NCI-H345 (cell line): ENCODE measurements at regions not wholly inside any gene's neighbourhood (a gene's known extent, or its start where the extent isn't known, plus 50 kb on each side); places are given as distances from the start of the nearest gene placed in this dataset.
"Not testable (repeated sequence)": the region's sequence is repeated elsewhere in the genome, so short reads cannot be mapped to it uniquely, and the experiment has no call there.

ENCODE experiments used
- DNase-seq: peaks from one replicate; lab custom pipeline; 2025; lab: John Stamatoyannopoulos, UW

DNA sequence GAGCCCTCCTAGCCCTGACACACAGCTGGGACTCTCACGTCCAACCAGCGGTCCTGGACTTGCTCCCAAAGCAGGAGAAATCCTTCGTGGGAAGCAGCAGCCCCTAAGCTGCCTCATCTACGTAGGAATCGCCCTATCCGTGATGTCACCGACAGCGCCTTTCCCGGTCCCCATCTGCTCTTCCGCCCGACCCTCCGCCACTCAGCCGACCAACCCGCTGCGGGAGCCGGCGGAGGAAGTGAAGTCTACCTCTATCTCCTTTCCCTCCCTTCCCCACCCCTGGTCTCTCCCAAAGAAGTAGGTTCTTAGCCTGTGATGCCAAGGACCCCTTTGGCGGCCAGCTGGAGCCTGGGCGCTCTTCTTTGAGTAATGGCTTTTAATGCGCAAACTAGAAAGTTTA, 272.1 kb downstream of the FAM72C start:
- DNase-seq, result no peak

- DNase-seq, result no peak
These were observed 272.7 kb downstream of the FAM72C start for GRCh38 chr1:143699115-143699514.

DNA sequence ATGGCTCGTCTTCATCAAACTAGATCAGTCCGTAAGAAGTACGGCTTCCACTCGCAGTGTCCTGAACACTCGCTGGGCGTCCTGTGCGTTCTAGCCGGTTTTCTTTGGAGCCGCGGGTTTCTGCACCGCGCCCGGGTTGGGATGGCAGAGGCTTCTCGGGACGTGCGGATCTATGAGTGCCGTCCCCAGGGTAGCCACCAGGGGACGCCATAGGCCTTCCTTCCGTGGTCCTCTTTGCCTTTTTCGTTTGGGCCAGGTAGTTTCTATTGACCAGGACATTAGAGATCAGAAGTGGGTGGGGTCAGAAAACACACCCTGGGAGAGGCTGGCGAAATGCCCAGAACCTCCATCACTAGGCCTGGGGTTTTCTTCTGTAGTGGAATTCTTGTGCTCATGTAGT, 273.8 kb downstream of the FAM72C start:
- no peak for DNase-seq

DNA sequence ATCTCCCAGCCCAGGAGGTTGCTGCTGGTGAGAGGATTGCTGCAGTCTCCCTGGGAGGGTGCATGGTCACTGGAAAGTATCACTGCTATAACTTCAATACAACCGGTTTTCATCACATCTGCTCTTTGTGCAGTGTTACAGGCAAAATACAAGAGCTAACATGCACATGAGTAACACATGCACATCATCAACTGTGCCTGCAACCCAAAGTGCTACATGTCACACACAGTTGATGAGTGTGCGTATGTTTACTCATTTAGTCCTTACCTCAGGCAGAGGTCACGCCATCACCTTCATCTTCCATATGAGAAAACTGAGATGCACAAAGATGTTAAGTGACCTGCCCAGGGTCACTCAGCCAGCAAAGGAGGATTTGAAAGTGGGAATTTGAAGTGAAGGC, 277.7 kb downstream of the FAM72C start:
- DNase-seq, result no peak

DNA sequence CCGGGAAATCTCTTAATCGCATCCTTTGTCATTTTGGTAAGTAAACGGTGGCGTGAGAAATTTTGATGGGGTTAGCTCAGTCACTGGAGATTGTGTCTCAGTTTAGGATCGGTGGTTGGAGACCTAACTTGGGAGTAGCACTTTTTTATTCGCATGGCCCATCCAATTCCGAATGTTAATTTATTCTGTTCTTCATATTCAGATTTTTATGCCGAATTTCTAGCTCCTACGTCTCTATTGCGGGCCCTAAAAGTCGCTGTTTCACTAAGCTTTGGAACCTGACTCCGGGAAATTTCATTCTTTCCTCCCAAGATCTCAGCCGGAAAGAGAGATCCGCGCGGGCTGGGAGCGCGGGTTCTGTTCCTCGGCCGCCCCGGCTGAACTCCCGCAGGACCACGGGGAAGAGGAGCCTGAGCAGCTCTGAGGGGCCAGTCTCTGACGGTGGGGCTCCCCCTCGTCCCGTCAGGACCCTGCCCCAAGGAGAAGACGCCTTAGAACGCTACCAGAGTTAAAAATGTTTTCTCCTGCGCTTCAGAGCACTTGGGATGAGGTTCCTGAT, 279.7 kb downstream of the FAM72C start:
- no peak for DNase-seq

GRCh38 chr1:143691400-143691891, 280.3 kb downstream of the FAM72C start:
- no peak for DNase-seq

DNA sequence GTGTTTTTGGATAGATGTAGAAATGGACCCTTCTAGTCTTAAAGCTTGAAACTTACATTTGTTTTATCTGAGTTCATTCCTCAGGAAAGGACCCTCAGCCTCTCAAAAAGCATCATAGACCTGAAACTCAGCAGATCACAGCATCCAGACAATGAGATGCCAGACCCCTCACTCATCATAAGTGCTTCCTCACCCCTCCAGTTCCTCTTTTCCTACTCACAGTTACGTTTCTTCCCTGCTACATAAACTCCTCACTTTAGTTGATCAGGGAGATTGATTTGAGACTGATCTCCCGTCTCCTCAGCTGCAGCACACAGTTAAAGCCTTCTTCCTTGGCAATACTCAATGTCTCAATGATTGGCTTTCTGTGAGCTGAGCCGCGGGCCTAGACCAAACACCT, 282.0 kb downstream of the FAM72C start:
- DNase-seq, result no peak

GRCh38 chr1:143680304-143680703, 291.5 kb downstream of the FAM72C start:
- DNase-seq, result no peak

DNA sequence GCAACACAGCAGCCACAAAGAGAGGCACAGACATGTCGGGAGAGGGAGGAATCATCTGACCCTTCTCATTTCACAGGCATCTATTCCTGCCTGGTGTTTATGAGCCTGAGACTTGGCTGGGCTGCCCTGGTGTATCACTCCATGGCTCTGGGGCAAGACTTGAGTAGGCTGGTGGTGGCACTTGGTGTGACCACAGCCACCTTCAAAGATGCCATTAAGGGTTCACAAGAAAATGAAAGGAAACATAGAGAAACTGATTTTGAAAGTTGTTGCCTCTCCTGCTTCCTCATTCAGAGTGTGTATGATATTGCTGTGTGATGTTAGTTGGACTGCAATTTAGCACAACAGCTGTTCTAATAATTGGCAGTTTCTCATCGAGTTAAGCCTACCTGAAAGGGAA, 298.8 kb downstream of the FAM72C start:
- DNase-seq, result no peak

DNA sequence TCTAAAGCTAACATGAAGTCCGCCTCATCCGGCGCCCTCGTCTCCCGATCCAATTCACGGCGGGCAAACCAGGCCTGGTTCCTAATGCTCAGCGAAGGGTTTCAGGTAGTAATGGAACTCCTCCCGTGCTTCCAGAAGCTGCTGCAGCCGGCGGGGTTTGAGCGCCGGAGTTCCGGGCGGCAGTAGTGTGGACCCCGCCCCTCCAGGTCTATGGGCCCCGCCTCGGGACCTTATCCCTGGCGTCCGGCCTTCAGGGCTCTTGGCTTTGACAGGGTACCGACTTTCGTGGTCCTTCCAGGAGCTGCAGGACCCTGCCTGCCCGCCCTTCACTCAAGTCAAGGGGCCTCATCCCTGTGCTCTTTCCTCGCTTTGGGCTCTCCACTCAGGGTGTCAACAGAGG, 304.1 kb downstream of the FAM72C start:
- DNase-seq, result no peak

DNA sequence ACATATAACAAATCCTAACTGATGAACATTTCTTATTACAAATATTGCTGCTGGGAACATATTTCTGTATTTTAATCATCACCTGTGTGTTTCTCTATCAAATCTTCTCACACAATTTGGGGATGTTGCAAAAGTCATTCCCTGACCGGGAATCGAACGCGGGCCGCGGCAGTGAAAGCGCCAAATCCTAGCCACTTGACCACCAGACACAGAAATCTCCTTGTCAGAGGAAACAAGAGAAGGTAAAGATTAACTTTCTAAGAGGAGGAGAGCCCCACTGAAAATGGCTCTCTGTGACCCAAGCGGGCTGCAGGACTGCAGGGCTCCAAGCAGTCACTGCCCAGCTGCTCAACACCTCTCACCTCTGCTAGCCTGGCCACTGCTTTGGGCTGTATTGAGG, 304.9 kb downstream of the FAM72C start:
- DNase-seq, result no peak

DNA sequence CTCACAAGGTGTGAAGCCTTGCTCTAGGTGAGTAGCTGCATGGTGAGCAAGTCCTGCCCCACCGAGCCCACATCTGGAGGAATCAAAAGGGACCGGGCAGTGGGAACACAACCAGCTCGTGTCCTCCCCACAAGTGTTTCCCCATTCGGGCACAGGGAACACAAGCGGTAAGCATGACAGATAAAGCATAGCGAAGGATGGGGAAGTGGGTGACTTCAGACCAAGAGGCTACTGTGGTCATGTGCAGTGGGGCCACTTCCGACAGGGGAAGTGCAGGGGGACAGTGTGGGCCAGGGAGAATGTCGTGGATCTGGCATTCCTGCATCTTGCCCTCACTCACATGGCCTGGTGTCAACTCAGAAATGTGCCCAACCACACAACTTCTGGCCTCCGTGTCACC, 306.2 kb downstream of the FAM72C start:
- no peak for DNase-seq

- not testable (repeated sequence) for DNase-seq
These were observed 308.7 kb downstream of the FAM72C start for GRCh38 chr1:143663056-143663455.

GRCh38 chr1:143661418-143662101, 310.2 kb downstream of the FAM72C start:
- DNase-seq, result no peak

DNA sequence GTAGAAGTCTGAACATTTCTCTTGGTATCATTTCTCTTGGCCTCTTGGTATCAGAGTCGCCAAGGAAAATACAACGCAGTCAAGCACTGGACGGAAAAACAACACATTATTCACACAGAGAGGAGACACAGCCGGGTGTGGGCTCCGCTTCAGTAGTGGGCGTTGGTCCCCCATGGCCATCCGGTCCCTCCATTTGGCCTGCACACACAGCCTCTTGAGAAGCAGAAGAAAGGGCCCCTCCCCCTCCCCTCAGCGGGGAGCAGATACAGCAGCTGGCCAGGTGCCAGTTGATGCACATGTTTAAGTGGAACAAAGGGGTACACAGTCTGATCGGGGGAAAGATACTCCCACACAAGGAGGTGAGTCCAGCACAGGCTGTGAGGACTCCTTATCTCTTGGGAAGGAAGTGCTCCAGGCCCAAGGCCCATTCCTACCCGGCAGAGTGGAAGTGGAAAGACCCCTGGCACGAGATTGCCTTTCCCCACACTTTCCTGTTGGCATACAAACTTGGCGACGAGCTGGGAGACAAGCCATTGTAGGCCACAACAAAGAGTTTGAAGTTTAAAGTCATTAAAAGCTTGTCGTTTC, 311.3 kb downstream of the FAM72C start:
- DNase-seq, result no peak

DNA sequence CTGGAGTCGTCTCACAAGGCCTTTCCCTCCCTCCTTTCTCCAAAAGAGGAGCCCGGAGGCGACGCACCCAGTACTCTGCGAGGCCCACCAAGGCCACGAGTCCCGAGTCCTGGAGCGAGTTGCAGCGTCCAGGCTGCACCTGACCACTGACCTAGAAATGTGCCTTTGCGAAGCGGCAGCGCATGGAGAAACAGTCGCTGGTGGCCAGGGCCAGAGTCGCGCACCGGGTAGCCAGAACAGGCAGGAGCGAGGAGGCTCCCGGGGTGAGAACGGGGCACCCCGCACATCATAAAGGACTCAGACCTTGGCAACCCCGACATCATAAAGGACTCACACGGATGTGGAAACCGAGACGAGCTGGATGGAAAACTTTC, 318.4 kb downstream of the FAM72C start:
- DNase-seq, result no peak

DNA sequence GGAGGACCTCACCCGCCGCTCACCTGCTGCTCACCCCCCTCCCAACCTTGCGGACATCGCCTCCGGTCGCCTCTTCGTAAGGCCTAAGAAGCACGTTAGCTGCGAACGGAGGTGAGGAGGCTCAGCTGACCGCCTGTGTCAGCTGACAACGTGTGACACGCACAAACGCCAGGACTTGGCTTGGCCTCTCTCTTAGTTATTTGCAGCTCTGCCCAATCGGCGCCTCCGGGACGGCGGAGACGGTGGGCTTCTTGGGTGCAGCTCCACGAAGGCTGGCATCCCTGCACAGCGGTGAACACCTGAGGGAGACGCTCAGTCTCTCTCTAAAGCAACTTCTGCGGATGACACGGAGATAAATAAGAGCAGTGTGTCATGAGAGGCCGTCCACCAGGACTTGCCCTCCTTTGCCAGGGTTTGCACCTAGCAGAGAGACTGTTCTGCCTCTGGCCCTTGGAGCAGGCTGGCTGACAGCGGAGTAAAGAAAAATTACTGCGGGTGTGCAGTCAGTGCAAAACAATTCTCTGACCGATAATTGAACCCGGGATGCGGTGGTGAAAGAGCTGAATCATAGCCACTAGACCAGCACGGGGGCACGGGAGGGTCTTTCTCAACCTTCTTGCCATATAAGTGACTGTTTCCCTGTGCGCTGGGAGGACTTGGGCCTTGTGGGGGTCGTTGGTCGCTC, 318.9 kb downstream of the FAM72C start:
- DNase-seq, result no peak

- DNase-seq, result no peak
These were observed 319.6 kb downstream of the FAM72C start for GRCh38 chr1:143652187-143652586.

DNA sequence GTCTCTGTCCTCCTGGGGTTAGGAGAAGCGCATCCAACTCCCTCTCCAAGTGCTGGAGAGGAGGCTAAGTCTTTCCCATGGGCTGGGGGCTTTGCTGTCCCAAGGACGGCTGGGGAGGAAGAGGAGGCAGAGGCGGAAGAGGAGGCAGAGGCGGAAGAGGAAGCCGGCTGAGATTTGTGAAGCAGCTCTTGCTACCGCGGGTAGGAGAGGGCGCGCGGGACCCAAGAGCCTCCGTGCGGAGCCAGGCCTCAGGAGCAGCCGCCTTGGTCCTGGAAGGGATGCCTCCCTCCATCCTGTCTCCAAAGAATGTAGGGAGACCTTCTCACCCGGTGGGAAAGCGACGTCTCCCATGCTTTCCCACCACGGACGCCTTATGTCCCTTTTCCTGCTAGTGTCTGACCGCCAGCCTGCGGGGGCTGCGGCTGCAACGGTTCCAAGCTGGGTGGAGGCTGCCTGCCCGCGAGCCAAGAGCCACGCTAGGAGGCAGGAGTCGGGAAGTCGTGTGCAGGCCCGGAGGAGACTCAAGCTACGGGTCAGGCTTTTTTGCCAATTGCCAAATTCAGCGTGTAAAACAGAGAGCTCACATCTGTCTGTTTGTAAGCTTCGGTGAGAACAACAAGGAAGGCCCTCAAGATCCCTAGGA, 320.3 kb downstream of the FAM72C start:
- no peak for DNase-seq

- not testable (repeated sequence) for DNase-seq
These were observed 327.8 kb downstream of the FAM72C start for GRCh38 chr1:143644035-143644434.

- DNase-seq, result no peak
These were observed 328.5 kb downstream of the FAM72C start for GRCh38 chr1:143643148-143643885.

DNA sequence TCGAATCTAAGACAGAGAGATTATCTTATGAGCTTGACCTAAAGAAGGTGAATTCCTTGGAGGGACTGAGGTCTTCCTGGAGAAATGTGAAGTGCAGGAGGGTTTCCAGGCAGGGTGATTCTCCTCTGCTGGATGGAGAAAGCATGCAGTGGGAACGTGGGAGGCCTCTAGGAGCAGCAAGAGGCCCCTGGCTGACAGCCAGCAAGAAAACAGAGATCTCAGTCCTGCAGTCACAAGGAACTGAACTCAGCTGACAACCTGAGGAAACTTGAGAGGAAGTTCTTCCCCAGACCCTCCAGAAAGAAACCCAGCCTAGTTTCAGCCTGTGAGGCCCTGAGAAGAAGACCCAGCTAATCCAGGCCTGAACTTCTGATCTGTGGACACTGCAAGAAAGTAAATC, 345.9 kb downstream of the FAM72C start:
- no peak for DNase-seq
